ENCODE measurements at regions not wholly inside any gene's neighbourhood (a gene's known extent, or its start where the extent isn't known, plus 50 kb on each side); places are given as distances from the start of the nearest gene placed in this dataset.

DNA sequence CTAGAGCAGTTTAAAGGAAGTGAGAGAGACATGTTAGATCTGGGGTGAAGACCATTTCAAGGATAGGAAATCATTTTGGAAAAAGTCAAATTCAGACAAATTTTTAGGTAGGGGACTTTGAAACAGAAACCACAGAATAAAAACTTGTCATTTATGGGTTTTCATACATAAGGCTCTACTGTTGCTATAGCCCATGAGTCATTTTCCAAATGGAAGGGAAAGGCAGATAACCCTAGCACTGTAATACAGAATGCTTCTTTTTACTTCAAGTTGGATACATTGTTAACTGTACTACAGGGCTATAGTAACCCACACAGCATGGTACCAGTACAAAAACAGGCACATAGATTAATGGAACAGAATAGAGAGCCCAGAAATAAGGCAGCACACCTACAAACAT is 455.4 kb downstream of the EBF1 start:
- in situ Hi-C loops (cut with HindIII; ENCODE audit: low sequenced_read_pairs): no loop called here

DNA sequence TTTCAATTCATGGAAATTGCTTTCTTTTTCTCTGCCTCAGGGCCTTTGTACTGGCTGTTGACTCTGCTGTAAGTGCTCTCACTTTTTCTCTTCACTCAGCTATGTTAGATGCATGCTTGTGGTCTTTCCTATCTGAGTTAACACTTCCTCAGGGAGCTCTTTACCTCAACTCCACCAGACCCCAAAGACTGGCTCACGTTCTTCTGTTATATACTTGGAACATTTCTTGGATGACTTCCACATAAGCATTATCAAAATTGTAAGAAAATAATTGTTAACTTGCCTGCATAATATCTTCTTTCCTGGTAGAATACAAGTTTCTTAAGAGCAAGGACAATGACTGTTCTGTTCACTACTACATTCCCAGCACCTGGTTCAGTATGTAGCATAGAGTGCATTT is 455.9 kb downstream of the EBF1 start:
- in situ Hi-C loops (cut with HindIII; ENCODE audit: low sequenced_read_pairs): no loop called here

DNA sequence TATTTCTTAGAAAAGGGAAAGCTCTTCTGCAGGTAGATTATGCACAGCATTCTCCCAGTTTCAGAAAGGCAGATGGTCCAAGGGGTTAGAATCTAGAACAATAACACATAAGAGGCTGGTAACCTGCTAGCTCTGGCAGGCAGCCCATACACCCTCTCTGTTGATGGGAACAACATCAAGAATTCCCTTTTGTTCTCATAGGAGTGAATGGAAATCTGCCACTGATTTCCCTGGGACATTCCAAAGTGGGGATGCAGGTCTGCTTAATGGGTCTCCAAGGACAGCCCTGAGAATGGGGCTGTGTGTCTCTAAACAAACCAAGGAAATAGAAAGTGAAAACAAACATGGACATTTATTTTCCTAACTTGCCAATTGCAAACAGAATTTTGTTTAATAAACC is 456.8 kb downstream of the EBF1 start:
- in situ Hi-C loops (cut with HindIII; ENCODE audit: low sequenced_read_pairs): no loop called here

DNA sequence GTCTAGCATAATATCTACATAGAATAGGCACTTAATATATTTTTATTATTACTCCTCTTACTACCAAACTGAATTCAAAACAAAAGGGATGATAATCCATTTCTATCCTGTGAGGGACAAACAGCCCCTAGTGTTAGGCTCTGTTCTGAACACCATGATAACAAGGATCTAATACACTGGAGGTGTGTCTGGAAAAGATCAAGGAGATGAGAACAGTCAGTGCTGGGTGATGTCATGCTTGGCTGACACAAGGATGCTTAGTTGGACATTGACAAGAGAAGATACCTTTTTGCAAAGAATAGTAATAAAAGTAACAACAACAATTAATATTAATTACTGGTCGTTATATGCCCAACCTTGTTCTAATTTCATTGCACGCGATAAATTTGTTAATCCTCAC is 458.7 kb downstream of the EBF1 start:
- in situ Hi-C loops (cut with HindIII; ENCODE audit: low sequenced_read_pairs): no loop called here

DNA sequence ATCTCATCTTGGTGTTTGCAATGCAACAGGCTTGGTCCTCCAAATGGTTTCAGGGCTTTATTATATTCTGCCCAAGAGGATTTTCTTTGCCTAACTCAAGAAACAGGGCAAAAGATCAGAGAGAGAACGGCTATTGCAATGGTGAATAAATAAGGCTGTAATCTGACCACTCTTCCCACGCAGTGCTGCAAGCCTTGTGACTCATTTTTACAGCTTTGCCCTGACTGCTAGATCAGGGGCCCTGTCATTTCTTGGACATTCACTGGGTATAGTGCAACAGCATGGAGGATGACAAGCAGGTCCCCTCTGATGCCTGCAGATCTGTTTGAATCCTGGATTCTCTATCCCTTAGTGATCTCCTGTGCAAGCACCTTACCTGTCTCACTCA is 459.1 kb downstream of the EBF1 start:
- in situ Hi-C loops (cut with HindIII; ENCODE audit: low sequenced_read_pairs): no loop called here

DNA sequence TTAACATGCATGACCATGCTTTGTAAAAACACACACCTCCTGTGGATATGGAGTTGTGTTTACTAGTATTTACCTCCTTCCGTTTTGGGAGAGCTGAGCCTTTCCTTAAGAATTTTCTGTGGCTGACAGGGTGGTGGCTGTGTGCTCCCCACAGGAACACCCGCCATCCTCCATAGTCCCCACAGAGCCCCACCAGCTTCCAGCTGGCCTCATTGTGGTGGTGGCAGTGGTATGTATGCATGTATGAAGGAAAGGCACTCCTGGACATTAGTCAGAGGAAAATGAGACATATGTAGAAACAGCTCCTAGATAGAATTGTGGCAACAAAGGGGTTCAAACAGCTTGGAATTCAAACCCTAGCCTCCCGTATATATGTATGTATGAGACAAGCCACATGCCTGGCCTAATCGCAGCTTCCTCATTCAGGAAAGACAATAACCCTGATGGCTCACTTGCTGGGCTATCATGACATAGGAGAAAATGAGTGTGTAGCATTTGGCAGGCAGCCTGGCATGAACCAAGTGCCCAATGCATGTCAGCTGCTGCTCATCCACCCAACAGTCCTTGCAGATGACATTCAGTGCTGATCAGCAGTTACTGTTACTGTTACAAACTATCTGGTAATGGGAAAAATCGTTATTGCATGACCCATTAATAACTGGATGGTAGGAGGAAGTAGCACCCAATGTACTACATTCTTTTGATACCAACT is 459.7 kb downstream of the EBF1 start:
- in situ Hi-C loops (cut with HindIII; ENCODE audit: low sequenced_read_pairs): no loop called here

DNA sequence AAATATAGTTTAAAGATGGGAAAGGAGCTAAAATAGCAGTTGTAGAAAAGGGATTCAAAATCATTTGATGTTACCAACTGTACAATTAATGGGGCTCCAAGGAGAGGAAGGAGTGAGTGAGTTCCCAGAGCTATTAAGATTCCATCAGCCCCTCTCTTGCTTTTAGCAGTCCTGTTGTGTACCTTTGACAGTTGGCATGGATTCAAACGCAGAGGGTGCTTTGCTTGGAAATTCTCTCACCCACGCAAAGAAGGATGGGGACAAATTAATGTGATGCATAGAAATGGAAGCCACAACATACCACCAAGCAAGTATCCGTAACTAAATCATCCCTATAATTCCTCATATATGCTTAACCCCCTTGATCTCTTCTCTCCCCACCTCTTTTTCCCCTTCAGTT is 461.3 kb downstream of the EBF1 start:
- in situ Hi-C loops (cut with HindIII; ENCODE audit: low sequenced_read_pairs): no loop called here

DNA sequence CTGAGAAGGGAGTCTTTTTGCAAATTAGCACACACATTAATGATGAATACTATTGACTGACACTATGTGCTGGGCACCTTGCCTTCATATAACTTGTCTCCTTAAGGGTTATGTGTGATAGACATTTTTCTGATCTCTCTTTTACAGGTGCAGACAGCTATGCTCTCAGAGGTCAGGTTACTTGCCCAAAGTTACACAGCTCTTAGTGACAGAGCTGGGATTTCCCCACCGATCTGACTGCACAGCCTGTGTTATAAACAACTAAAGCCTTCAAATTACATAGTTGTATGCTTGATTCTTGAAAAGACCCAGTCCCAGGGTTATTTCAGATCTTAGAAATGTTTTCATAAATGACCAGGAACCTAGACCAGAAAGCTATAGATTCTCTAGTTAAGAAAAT is 462.7 kb downstream of the EBF1 start:
- in situ Hi-C loops (cut with HindIII; ENCODE audit: low sequenced_read_pairs): no loop called here

DNA sequence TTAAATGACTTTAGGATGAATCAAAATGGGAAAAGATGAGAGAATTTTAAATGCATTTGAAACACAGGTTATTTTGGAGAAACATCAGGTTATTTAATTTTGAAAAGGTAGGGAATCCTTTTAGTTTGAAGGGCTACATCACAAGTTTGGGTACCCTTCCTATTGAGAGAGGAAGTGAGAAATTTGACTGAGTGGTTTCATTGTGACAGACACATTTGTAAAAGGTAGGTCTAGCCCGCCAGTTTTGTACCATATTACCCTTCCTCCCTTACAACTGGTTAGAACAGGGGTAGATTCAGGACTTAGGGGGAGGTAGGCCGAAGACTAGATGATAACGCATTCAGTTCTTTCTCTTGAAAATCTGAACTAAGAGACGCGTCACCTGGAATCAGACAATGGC is 464.2 kb downstream of the EBF1 start:
- in situ Hi-C loops (cut with HindIII; ENCODE audit: low sequenced_read_pairs): no loop called here

DNA sequence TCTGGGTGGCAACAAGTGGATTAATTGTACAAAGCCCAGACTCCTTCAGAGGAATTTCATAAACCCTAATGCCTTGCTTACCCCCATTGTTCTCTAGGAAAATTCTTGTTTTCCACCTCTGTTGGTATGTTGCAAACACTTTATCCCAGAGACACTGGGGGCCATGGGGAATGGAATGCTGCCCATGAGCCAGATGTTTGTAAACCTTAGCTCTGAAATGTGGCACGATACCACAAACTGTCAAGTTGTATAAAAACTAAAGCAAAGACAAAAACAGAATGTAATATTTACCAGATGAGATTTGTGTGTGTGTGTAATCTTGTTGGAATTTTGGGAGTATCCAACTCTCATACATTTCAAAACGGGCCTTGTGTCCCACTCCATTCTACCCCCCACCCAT is 465.0 kb downstream of the EBF1 start:
- in situ Hi-C loops (cut with HindIII; ENCODE audit: low sequenced_read_pairs): no loop called here

DNA sequence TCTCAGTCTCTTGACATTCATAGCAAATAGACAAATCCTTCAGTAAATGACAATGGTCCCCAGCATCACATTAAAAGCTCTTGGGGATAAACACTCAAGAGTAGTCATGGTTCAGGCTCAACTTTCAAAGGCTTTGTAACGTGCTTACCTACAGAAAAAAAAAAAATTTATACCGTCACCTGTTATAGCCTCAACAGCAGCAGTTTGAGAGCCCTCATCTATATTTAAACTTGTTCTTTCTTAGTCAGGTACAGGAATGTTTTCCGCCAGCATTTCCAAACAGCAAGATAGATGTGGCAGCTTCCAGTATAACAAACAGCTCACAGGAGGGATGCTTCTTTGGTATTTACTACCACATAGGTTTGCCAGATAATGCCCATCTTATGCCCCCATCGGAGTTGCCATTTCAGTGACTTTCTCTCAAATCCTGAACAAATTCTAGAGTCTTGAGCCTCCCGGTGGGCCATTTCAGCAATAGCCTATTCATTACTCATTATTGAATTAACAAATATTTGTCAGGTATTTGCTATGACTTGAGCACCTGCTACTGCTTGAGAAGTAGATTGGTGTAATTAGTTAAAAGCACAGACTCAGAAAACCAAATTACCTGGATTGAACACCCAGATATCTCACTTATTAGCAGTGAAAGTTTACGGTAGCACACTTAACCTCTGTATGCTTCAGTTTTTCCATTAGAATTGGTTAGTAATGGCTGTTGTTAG is 470.0 kb downstream of the EBF1 start:
- in situ Hi-C loops (cut with HindIII; ENCODE audit: low sequenced_read_pairs): no loop called here

DNA sequence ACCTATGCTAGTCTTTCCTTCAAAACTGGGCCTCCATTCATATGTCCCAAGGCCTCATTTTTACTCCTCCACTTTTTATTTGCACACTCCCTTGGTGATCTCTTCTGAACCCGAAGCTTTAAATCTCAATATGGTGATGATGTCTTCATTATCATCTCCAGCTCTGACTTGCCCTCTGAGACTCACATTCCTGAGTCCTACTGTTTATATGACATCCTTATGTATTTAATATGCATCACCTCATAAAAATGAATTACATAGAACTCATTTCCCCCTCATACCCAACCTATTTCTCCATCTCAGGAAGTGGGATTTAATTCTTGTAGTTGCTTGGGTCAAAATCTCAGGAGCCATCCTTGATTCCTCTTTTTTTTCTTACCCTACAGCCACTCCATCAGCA is 473.0 kb downstream of the EBF1 start:
- in situ Hi-C loops (cut with HindIII; ENCODE audit: low sequenced_read_pairs): no loop called here

DNA sequence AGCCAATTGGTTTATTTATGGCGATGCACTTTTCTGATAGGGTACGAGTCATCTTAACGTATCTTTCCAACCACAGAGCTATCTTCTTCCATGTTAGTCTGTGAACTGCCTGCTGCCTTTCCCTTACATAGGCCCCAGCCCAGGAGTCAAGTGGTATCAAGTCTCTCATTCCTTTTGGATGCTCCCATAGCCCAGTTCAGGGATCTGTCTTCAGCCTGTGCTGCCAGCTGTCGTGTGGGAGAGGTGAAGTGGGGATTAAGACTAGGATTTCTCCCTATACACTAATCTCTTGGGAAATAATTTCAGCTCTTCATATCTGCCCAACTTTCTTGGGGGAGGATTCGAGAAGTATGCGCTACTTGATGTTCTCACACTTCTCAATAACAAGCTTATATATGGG is 475.7 kb downstream of the EBF1 start:
- in situ Hi-C loops (cut with HindIII; ENCODE audit: low sequenced_read_pairs): no loop called here

DNA sequence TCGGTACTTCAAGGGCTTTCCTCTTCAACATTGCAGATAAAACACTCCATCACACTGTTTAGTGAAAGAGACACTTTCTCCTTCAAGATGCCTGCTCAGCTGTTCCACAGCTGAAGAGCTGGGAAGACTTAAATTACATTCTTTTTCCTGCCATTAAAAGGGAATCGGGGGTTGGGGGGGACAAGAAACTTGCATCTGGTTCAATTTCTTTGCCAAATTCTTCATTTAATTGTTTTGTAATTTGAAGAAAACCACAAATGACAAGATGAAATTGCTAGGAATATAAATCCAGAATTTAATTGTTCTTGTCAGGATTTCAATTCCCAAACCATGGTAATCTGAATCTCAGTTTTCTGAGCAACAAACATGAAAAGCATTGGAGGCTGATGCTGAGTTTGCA is 478.3 kb downstream of the EBF1 start:
- in situ Hi-C loops (cut with HindIII; ENCODE audit: low sequenced_read_pairs): no loop called here

DNA sequence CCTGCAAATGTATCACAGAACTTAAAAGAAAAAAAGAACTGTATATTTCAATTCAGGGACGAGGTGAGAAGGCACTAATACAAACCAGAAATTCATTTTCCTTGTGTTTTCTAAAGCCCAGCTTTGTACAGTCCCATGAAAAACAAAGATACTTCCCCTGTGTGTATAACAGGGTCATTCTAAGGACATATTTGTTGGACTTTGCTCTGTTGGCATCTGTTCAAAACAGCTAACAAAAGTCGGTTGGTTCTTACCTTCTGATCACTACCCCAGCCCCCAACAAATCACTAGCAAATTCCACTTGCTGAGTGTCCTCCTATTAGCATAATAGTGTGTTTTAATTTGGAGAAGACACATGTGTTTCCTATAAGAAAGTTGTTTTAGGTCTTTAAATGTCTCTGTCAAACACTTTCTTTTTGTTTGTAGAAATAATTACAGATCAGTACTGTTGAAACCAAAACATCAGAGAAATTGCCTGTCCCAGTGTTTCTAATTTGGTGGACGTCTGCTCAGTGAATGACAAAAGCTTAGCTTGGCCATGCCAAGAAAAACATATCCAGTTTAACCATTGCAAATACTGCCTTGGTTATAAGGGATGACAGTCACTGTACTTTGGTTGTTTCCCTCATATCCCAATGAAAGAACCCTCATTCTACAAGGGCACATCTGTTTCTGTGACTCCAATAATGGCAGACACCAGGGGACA is 480.5 kb downstream of the EBF1 start:
- in situ Hi-C loops (cut with HindIII; ENCODE audit: low sequenced_read_pairs): no loop called here

DNA sequence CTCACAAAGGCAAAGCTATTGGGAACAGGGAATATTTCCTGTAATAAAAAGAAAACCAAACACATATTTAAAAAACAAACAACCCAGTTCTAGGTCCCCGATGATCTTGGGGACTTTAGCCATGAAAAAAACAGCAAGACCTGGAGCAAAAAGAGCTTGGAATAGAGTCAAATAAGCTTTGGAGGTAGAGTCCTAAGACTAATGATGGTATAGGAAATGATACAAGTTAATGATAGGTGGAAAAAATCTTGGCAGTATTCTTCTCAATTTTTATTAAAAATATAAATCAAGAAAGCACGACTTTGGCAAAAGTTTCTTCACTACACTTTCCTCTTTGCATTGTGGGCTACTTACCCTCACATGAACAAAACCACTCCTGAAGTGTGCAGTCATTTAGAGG is 481.5 kb downstream of the EBF1 start:
- in situ Hi-C loops (cut with HindIII; ENCODE audit: low sequenced_read_pairs): no loop called here

DNA sequence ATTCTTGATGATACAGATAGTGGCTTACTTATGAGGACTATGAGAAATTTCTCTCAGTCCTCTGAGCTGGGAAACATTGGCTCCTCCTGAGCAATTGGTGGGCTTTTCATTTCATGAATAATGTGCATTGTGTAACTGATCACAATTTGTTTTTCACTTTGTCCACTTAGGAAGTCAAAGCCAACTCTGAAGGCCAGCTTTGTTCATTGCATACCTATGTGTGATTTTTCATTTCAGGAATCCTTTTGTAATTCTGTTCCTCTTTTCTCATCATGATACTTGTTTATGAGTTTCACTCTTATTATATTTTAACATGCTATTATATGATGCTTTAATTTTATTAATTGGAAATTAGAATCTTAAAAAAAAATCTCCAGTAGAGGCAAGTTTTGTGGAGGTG is 483.0 kb downstream of the EBF1 start:
- in situ Hi-C loops (cut with HindIII; ENCODE audit: low sequenced_read_pairs): no loop called here

DNA sequence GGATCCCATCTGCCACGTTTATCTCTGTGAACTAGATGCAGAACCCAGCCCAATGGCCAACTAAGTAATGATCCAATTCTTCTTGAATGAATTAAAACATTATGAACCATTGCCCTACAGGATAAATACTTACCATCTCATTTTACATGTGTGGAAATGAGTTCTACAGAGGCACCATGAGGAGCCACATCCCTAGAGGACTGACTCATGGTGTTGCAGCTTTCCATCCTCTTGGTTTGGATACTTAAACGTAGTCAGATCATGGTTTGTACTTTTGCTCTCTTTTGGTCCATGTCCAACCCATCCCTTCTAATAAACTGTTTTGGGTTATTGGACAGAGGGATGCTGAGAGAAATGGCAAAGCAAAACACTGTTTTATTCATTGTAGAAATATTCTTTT is 484.8 kb downstream of the EBF1 start:
- in situ Hi-C loops (cut with HindIII; ENCODE audit: low sequenced_read_pairs): no loop called here

DNA sequence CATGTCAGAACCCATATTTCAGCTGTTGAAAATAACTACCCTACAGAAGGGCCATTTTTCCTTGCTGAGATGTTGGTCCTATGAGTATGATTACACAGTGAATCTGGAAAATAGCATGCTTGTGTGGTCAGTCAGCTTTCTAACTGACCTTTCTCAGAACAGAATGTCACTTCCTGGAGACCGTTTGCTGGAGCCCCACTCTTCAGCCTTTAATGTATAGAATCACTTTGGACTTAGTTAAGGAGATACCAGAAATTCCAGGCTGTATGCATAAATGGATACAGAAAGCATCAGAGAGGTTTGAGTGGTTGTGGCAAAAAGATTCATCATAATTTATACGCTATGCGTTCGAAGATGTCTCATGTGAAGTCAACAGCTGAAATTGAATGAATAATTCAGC is 488.1 kb downstream of the EBF1 start:
- in situ Hi-C loops (cut with HindIII; ENCODE audit: low sequenced_read_pairs): no loop called here

DNA sequence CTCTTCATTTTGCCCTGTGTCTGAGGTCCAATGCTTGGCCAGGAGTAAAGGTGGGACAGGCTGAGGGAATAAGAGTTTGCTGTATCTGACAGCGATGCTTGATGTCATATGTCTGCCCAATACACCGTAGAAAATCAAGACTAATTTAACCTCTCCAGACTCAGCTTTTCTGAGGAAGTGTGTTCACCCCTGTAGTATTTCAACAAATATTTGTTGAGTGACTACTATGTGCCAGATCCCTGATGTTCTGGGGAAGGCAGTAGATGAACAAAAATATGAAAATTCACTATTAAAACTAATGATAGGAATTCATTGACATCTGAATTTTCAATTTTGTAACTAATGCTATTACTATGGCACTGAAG is 489.7 kb downstream of the EBF1 start:
- in situ Hi-C loops (cut with HindIII; ENCODE audit: low sequenced_read_pairs): no loop called here

DNA sequence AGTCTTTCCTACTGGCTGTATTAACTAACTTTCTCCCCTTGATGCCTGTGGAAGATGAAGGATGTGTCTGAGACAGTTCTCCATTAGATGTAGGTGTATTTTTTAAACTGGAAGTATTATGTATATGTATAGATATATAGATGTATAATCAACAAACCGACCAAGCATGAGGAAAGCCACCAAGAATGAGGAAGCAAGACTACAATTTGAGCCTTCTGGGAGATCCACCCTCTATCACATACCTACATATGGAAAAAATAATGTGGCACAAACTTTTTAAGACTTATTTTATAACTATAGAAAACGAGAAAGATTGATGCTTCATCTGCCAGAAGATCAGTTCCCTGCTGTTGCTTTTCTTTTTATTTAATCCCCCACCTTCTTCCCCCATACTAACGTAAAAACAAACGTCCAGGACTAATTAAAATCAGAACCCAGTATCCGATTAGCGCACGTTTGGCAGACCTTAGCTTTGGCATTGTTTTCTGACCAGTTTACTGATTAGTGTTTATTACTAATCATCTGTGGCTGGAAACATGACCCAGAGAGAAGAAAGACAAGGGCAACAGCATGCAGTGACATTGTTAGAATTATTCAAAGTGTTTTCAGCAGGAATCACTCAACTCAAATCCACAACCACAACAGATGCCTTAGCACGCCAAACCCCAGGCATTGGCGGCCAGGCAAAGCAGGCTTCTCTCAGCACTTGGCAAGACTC is 490.2 kb downstream of the EBF1 start:
- in situ Hi-C loops (cut with HindIII; ENCODE audit: low sequenced_read_pairs): no loop called here

DNA sequence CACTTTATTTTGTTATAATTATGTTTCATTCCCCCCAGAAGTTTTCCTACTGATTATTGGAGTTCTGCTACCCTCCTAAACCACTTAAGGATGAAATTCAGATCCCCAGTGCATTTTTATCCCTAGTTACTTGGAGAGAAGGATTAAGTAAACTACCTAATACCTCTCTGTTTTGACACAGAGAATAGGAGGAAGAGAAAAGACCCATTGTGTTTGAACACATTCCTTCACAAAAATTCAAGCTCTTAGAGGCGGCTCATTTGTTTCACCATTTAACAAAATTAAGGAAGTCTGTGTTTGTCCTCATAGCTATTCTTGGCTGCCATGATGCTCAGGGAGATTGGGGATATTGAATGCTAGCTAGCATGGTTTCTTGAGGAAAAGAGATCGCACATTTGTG is 492.6 kb downstream of the EBF1 start:
- in situ Hi-C loops (cut with HindIII; ENCODE audit: low sequenced_read_pairs): no loop called here
